GM12873 (cell line): ENCODE measurements at regions not wholly inside any gene's neighbourhood (a gene's known extent, or its start where the extent isn't known, plus 50 kb on each side); places are given as distances from the start of the nearest gene placed in this dataset.

ENCODE experiments used
- TF ChIP-seq, protein P1 (sequence below): IDR thresholded peaks from 2 replicates; pipeline ENCODE4 v1.5.1; 2012; ENCODE audit warnings: low read depth, mild to moderate bottlenecking, moderate library complexity, low read length, control low read depth; ENCODE audit not compliant: insufficient read depth; ENCODE audit errors: missing control alignments

DNA sequence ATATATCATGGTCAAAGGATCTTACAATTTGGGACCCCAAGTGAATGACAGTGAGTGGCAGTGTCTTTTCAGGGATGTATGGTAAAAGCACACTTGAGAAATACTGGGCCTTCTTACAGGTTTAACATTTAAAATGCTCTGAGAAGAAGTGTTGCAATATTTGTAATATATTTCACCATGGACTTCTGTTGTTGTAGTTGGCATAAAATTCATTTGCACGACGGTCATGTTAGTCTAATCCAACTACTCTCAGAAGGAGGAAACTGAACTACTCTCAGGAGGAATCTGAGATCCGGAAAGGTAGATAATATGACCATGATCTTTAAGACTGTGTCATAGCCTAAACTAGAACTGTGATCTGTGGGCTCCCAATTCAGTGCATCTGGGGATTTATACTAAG, 700.1 kb downstream of the HDGFL1 start:
- TF ChIP-seq, protein P1, sequence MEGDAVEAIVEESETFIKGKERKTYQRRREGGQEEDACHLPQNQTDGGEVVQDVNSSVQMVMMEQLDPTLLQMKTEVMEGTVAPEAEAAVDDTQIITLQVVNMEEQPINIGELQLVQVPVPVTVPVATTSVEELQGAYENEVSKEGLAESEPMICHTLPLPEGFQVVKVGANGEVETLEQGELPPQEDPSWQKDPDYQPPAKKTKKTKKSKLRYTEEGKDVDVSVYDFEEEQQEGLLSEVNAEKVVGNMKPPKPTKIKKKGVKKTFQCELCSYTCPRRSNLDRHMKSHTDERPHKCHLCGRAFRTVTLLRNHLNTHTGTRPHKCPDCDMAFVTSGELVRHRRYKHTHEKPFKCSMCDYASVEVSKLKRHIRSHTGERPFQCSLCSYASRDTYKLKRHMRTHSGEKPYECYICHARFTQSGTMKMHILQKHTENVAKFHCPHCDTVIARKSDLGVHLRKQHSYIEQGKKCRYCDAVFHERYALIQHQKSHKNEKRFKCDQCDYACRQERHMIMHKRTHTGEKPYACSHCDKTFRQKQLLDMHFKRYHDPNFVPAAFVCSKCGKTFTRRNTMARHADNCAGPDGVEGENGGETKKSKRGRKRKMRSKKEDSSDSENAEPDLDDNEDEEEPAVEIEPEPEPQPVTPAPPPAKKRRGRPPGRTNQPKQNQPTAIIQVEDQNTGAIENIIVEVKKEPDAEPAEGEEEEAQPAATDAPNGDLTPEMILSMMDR, result no peak

DNA sequence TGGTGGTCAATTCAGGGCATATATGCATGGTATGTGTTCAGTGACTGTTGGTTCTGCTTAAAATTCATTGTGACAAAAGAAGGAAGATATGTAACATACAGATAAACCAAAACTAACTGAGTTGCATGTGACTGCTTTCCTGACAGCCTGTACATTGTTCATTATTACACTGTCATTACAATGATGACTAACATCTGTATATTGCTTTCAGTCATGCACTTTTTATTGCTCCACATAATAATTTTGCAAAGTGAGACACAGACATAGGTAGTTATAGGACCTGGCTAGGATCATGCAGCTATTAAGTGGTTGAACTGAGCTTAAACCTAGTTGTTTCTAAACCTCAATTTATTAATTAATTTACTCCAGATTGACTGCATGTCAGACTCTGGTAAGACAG, 703.2 kb downstream of the HDGFL1 start:
- TF ChIP-seq, protein P1, result no peak

DNA sequence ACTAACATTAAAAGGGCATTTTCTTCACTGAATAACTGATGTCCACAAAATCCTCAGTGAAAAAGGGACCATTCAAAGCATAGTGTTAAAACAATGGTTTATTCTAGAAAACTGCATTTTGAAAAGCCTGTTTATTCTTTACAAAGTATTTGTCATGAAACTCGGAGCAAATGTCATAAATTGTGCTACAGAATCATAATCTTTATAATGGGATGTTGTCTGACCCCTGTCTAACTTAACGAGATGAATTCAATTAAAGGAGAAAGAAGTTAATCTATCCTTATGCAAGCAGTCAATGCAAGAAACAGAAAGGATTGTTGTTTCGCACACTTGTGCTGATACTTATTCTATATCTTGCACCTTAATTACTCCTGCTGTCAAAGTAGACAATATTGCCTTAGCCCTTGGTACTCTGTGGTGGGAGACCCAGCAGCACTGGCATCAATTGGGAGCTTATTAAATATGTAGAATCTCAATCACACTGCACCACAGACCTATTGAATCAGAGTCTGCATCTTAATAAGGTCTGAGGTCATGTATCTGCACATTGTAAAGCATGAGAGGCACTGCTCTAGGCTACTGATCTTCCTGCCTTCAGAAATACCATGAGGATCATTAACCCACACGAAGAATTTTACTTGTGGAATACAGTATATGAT, 708.3 kb downstream of the HDGFL1 start:
- TF ChIP-seq, protein P1, result no peak

DNA sequence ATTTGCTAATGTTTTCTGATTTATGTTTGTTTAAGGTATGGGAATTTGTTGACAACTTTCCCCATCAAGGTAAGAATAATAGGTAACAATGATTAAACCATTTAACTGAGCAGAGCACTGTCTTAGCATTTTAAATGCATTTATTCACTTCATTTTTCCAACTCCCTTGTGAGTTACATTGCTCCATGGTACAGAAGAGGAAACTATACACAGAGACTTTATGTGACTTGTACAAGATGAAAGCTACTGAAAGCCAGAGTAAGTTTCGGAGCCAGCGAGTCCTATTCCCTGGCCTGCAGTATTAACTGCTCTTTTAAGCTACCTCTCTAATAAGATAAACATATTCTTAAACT, 708.8 kb downstream of the HDGFL1 start:
- TF ChIP-seq, protein P1, result no peak

DNA sequence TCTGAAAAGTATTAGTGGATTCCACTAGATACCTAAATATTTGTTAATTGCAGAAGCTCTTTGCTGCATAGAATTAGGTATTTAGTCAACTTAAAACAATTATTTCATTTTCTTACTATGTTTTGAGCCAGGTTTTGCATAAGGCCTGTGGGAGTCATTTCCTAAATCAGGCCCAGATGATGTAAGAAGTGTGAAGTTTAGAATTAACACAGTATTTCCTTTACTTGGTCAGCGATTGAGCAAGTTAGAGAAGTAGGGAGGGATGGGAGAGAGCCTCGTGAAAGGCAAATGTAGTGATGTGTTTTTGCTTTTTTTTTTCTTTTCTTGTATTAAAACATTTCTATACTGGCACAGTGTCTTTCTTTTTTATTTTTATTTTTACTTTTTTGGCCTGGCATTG, 711.1 kb downstream of the HDGFL1 start:
- TF ChIP-seq, protein P1, result no peak

DNA sequence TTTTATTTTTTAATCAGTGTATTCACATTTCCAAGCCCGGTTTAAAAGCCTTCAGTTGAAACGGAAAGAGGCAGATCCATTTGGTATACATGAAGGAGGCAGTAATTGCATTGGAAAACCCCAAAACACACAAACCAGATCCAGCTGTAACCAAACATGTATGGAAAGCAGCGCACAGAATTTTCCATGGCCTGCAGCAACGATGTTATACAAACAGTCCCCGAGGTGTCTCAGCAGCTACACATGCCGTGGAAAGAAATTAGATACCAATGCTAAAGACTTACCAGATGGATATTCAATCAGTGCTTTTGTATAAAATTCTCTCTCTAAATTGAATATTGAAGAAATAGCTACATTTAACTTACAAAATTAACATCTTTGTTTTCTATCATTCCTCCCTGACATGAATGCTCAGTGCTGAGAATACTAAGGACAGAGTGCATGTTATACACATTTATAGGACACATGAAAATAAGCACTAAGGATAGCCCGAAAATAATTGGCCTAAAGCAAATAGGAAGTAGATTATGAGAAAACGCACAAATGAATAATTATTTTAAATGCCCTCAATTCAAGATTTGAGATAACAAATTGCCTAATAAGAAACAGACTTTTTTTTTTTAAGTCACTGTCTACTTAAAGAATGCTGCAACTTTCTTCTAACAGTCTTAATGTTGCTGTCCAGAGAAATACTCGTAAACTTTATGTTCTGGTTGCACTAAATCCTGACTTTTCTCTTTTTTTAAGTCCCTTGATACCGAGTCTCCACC, 713.1 kb downstream of the HDGFL1 start:
- TF ChIP-seq, protein P1, result no peak

DNA sequence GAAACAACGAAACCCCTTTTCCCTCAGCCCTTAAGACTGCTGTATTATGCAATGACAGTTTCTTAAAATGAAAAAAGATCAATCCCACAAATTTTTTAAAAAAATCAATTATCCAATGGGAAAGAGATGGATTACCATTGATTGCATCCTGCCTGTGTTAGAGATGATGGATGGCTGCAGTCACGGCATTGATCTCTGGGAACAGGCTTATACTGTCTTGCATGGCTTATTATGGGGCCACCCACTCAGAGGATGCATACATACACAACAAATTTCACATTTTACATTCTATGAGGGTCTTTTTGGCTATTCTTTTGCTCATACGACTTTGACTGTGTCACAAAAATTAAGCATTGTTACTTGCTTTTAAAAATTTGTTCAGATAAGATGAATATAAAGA, 724.3 kb downstream of the HDGFL1 start:
- TF ChIP-seq, protein P1, result no peak
